WTC11 (cell line): ENCODE measurements at regions not wholly inside any gene's neighbourhood (a gene's known extent, or its start where the extent isn't known, plus 50 kb on each side); places are given as distances from the start of the nearest gene placed in this dataset.

ENCODE experiments used
- CTCF ChIP-seq: fragments of 200-600 bp; IDR thresholded peaks from 2 replicates; pipeline ENCODE4 v1.8.0; 2022; ENCODE audit warnings: antibody characterized with exemption
- E2F1 ChIP-seq: sonication (generic); formaldehyde crosslinking; IDR thresholded peaks from 2 replicates; pipeline ENCODE4 v1.8.0; 2022; ENCODE audit warnings: mild to moderate bottlenecking, missing genetic modification reagents
- E2F5 ChIP-seq: sonication (generic); formaldehyde crosslinking; IDR thresholded peaks from 2 replicates; pipeline ENCODE4 v1.8.1; 2022; ENCODE audit warnings: mild to moderate bottlenecking, moderate library complexity, missing genetic modification reagents
- ELF4 ChIP-seq: sonication (generic); formaldehyde crosslinking; IDR thresholded peaks from 2 replicates; pipeline ENCODE4 v1.8.1; 2022; ENCODE audit warnings: low read depth, mild to moderate bottlenecking, moderate library complexity, missing genetic modification reagents
- MYBL2 ChIP-seq: sonication (generic); formaldehyde crosslinking; IDR thresholded peaks from 2 replicates; pipeline ENCODE4 v1.8.1; 2023; ENCODE audit warnings: mild to moderate bottlenecking, moderate library complexity, missing genetic modification reagents
- SP1 ChIP-seq: sonication (generic); formaldehyde crosslinking; conservative IDR thresholded peaks from 2 replicates; pipeline ENCODE4 v1.8.1; 2022; ENCODE audit warnings: missing genetic modification reagents
- TEAD1 ChIP-seq: sonication (generic); formaldehyde crosslinking; IDR thresholded peaks from 2 replicates; pipeline ENCODE4 v1.8.0; 2022; ENCODE audit warnings: mild to moderate bottlenecking, missing genetic modification reagents
- ZNF263 ChIP-seq: sonication (generic); formaldehyde crosslinking; IDR thresholded peaks from 2 replicates; pipeline ENCODE4 v1.8.1; 2022; ENCODE audit warnings: low read depth, mild to moderate bottlenecking, moderate library complexity, missing genetic modification reagents
- ZNF423 ChIP-seq: fragments of 250-450 bp; sonication (Bioruptor Pico); IDR thresholded peaks from 2 replicates; pipeline ENCODE4 v2.1.2; 2022; ENCODE audit warnings: mild to moderate bottlenecking, moderate library complexity
- TF ChIP-seq, protein P1 (sequence below): sonication (generic); formaldehyde crosslinking; IDR thresholded peaks from 2 replicates; pipeline ENCODE4 v1.8.0; 2023; ENCODE audit warnings: missing genetic modification reagents, mild to moderate bottlenecking, borderline replicate concordance
- TF ChIP-seq, protein P2 (sequence below): sonication (generic); formaldehyde crosslinking; IDR thresholded peaks from 2 replicates; pipeline ENCODE4 v1.8.1; 2023; ENCODE audit warnings: mild to moderate bottlenecking, missing genetic modification reagents
- TF ChIP-seq, protein P3 (sequence below): sonication (generic); formaldehyde crosslinking; IDR thresholded peaks from 2 replicates; pipeline ENCODE4 v1.8.0; 2022; ENCODE audit warnings: mild to moderate bottlenecking, missing genetic modification reagents

GRCh38 chr2:42852798-42853197 lies 60.4 kb upstream of the HAAO start:
- TF ChIP-seq, protein P1, sequence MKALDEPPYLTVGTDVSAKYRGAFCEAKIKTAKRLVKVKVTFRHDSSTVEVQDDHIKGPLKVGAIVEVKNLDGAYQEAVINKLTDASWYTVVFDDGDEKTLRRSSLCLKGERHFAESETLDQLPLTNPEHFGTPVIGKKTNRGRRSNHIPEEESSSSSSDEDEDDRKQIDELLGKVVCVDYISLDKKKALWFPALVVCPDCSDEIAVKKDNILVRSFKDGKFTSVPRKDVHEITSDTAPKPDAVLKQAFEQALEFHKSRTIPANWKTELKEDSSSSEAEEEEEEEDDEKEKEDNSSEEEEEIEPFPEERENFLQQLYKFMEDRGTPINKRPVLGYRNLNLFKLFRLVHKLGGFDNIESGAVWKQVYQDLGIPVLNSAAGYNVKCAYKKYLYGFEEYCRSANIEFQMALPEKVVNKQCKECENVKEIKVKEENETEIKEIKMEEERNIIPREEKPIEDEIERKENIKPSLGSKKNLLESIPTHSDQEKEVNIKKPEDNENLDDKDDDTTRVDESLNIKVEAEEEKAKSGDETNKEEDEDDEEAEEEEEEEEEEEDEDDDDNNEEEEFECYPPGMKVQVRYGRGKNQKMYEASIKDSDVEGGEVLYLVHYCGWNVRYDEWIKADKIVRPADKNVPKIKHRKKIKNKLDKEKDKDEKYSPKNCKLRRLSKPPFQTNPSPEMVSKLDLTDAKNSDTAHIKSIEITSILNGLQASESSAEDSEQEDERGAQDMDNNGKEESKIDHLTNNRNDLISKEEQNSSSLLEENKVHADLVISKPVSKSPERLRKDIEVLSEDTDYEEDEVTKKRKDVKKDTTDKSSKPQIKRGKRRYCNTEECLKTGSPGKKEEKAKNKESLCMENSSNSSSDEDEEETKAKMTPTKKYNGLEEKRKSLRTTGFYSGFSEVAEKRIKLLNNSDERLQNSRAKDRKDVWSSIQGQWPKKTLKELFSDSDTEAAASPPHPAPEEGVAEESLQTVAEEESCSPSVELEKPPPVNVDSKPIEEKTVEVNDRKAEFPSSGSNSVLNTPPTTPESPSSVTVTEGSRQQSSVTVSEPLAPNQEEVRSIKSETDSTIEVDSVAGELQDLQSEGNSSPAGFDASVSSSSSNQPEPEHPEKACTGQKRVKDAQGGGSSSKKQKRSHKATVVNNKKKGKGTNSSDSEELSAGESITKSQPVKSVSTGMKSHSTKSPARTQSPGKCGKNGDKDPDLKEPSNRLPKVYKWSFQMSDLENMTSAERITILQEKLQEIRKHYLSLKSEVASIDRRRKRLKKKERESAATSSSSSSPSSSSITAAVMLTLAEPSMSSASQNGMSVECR (CRISPR knock-in tag), result no peak
- TF ChIP-seq CTCF (no peak), MYBL2 (CRISPR knock-in tag) (no peak), ZNF423 (CRISPR knock-in tag) (no peak), E2F5 (CRISPR knock-in tag) (no peak), E2F1 (CRISPR knock-in tag) (no peak), ELF4 (CRISPR knock-in tag) (no peak), ZNF263 (CRISPR knock-in tag) (no peak), TEAD1 (CRISPR knock-in tag) (no peak), SP1 (CRISPR knock-in tag) (no peak)
- TF ChIP-seq, protein P2, sequence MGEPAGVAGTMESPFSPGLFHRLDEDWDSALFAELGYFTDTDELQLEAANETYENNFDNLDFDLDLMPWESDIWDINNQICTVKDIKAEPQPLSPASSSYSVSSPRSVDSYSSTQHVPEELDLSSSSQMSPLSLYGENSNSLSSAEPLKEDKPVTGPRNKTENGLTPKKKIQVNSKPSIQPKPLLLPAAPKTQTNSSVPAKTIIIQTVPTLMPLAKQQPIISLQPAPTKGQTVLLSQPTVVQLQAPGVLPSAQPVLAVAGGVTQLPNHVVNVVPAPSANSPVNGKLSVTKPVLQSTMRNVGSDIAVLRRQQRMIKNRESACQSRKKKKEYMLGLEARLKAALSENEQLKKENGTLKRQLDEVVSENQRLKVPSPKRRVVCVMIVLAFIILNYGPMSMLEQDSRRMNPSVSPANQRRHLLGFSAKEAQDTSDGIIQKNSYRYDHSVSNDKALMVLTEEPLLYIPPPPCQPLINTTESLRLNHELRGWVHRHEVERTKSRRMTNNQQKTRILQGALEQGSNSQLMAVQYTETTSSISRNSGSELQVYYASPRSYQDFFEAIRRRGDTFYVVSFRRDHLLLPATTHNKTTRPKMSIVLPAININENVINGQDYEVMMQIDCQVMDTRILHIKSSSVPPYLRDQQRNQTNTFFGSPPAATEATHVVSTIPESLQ (CRISPR knock-in tag), result no peak
- TF ChIP-seq, protein P3, sequence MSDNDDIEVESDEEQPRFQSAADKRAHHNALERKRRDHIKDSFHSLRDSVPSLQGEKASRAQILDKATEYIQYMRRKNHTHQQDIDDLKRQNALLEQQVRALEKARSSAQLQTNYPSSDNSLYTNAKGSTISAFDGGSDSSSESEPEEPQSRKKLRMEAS, result no peak
